Endothelial cell of umbilical vein (primary cell): ENCODE measurements at regions not wholly inside any gene's neighbourhood (a gene's known extent, or its start where the extent isn't known, plus 50 kb on each side); places are given as distances from the start of the nearest gene placed in this dataset.

Experiments used
- CTCF ChIP-seq, 2 donors: IDR thresholded peaks; 1 replicate in 1 of 2; 2 replicates in 1 of 2; pipeline ENCODE4 v1.5.1; 2011; ENCODE audit warnings: low read length in 2 of 2, mild to moderate bottlenecking in 2 of 2, moderate library complexity in 2 of 2, control low read depth in 1 of 2, inconsistent platforms in 1 of 2, low read depth in 1 of 2; ENCODE audit not compliant: insufficient read depth in 1 of 2; ENCODE audit errors: extremely low read depth in 1 of 2
- POLR2A ChIP-seq: IDR thresholded peaks from 2 replicates; pipeline ENCODE4 v1.6.1; 2012; ENCODE audit warnings: low read depth, mild to moderate bottlenecking, control low read depth, low read length

GRCh38 chr10:65312876-65313275 lies 1613.0 kb upstream of the LRRTM3 start:
- TF ChIP-seq POLR2A (no peak), CTCF (IDR thresholded peaks at IDR 0.05; ENCODE audit: extremely low read depth in 1 of 2, insufficient read depth in 1 of 2, low read depth in 1 of 2, low read length in 2 of 2) (no peak)
